ENCODE measurements at regions not wholly inside any gene's neighbourhood (a gene's known extent, or its start where the extent isn't known, plus 50 kb on each side); places are given as distances from the start of the nearest gene placed in this dataset.

- no peaks in the 10 kb centered on the region for H3K36me3 ChIP-seq (ENCODE audit: control insufficient read depth, insufficient read depth, low read length)
- no peak overlapping the region for H3K27ac ChIP-seq (ENCODE audit: low read depth, low read length)
- no peak for DNase-seq (ENCODE audit: low read depth in 4 of 6, low spot score in 6 of 6)
- peaks cover 2% of the 10 kb centered on the region for H3K9me3 ChIP-seq (ENCODE audit: control insufficient read depth, insufficient read depth, low read length)
- H3K4me1 ChIP-seq (ENCODE audit: control insufficient read depth, insufficient read depth, low read length) = no peaks in the 10 kb centered on the region
- no peaks in the 10 kb centered on the region for H3K27me3 ChIP-seq (ENCODE audit: control insufficient read depth, insufficient read depth, low read length)
- no peak overlapping the region for H3K4me3 ChIP-seq (ENCODE audit: low read depth, low read length)
Measured at GRCh38 chr18:68241881-68242280, 473.0 kb downstream of the TMX3 start.

- 85% methylated on average over 2 of the region's 2 CpGs for WGBS (ENCODE audit: insufficient coverage)
- Histone ChIP-seq H3K36me3 (ENCODE audit: control insufficient read depth, insufficient read depth, low read length) (no peaks in the 10 kb centered on the region), H3K9me3 (ENCODE audit: control insufficient read depth, insufficient read depth, low read length) (no peaks in the 10 kb centered on the region), H3K4me1 (ENCODE audit: control insufficient read depth, insufficient read depth, low read length) (no peaks in the 10 kb centered on the region), H3K27ac (ENCODE audit: low read depth, low read length) (no peak overlapping the region), H3K27me3 (ENCODE audit: control insufficient read depth, insufficient read depth, low read length) (no peaks in the 10 kb centered on the region), H3K4me3 (ENCODE audit: low read depth, low read length) (no peak overlapping the region)
- no peak for DNase-seq (ENCODE audit: low read depth in 4 of 6, low spot score in 6 of 6)
Measured at GRCh38 chr18:68234676-68235075, 480.2 kb downstream of the TMX3 start.

- H3K27ac ChIP-seq (ENCODE audit: low read depth, low read length) = no peak overlapping the region
- no peaks in the 10 kb centered on the region for H3K36me3 ChIP-seq (ENCODE audit: control insufficient read depth, insufficient read depth, low read length)
- no peaks in the 10 kb centered on the region for H3K27me3 ChIP-seq (ENCODE audit: control insufficient read depth, insufficient read depth, low read length)
- no peak for DNase-seq (ENCODE audit: low read depth in 4 of 6, low spot score in 6 of 6)
- no peaks in the 10 kb centered on the region for H3K4me1 ChIP-seq (ENCODE audit: control insufficient read depth, insufficient read depth, low read length)
- no peaks in the 10 kb centered on the region for H3K9me3 ChIP-seq (ENCODE audit: control insufficient read depth, insufficient read depth, low read length)
- WGBS (ENCODE audit: insufficient coverage) = 89% methylated on average over 1 of the region's 1 CpG
- H3K4me3 ChIP-seq (ENCODE audit: low read depth, low read length) = no peak overlapping the region
Measured at GRCh38 chr18:68234131-68234530, 480.8 kb downstream of the TMX3 start.

GRCh38 chr18:68233018-68233417 lies 481.9 kb downstream of the TMX3 start:
- Histone ChIP-seq H3K27me3 (ENCODE audit: control insufficient read depth, insufficient read depth, low read length) (no peaks in the 10 kb centered on the region), H3K4me1 (ENCODE audit: control insufficient read depth, insufficient read depth, low read length) (no peaks in the 10 kb centered on the region), H3K4me3 (ENCODE audit: low read depth, low read length) (no peak overlapping the region), H3K27ac (ENCODE audit: low read depth, low read length) (no peak overlapping the region), H3K9me3 (ENCODE audit: control insufficient read depth, insufficient read depth, low read length) (no peaks in the 10 kb centered on the region), H3K36me3 (ENCODE audit: control insufficient read depth, insufficient read depth, low read length) (no peaks in the 10 kb centered on the region)
- WGBS (ENCODE audit: insufficient coverage) = 89% methylated on average over 1 of the region's 1 CpG
- peak in 1 of 6 donors; percentile 52 for DNase-seq (ENCODE audit: low read depth in 4 of 6, low spot score in 6 of 6)

GRCh38 chr18:68229351-68229750 lies 485.6 kb downstream of the TMX3 start:
- Histone ChIP-seq H3K4me1 (ENCODE audit: control insufficient read depth, insufficient read depth, low read length) (no peaks in the 10 kb centered on the region), H3K36me3 (ENCODE audit: control insufficient read depth, insufficient read depth, low read length) (no peaks in the 10 kb centered on the region), H3K27me3 (ENCODE audit: control insufficient read depth, insufficient read depth, low read length) (no peaks in the 10 kb centered on the region), H3K4me3 (ENCODE audit: low read depth, low read length) (no peak overlapping the region), H3K27ac (ENCODE audit: low read depth, low read length) (no peak overlapping the region), H3K9me3 (ENCODE audit: control insufficient read depth, insufficient read depth, low read length) (no peaks in the 10 kb centered on the region)
- DNase-seq (ENCODE audit: low read depth in 4 of 6, low spot score in 6 of 6) = no peak
- 100% methylated on average over 2 of the region's 8 CpGs for WGBS (ENCODE audit: insufficient coverage)

- Histone ChIP-seq H3K27me3 (ENCODE audit: control insufficient read depth, insufficient read depth, low read length) (no peaks in the 10 kb centered on the region), H3K27ac (ENCODE audit: low read depth, low read length) (no peak overlapping the region), H3K4me1 (ENCODE audit: control insufficient read depth, insufficient read depth, low read length) (no peaks in the 10 kb centered on the region), H3K9me3 (ENCODE audit: control insufficient read depth, insufficient read depth, low read length) (no peaks in the 10 kb centered on the region), H3K4me3 (ENCODE audit: low read depth, low read length) (no peak overlapping the region), H3K36me3 (ENCODE audit: control insufficient read depth, insufficient read depth, low read length) (no peaks in the 10 kb centered on the region)
- peak in 2 of 6 donors; percentile 43 to 64 for DNase-seq (ENCODE audit: low read depth in 4 of 6, low spot score in 6 of 6)
- no CpG with 5 or more reads among the region's 1 CpG for WGBS (ENCODE audit: insufficient coverage)
Measured at GRCh38 chr18:68221111-68221724, 493.7 kb downstream of the TMX3 start.

GRCh38 chr18:68220458-68220857 lies 494.4 kb downstream of the TMX3 start:
- Histone ChIP-seq H3K4me1 (ENCODE audit: control insufficient read depth, insufficient read depth, low read length) (no peaks in the 10 kb centered on the region), H3K4me3 (ENCODE audit: low read depth, low read length) (no peak overlapping the region), H3K27ac (ENCODE audit: low read depth, low read length) (no peak overlapping the region), H3K36me3 (ENCODE audit: control insufficient read depth, insufficient read depth, low read length) (no peaks in the 10 kb centered on the region), H3K27me3 (ENCODE audit: control insufficient read depth, insufficient read depth, low read length) (no peaks in the 10 kb centered on the region), H3K9me3 (ENCODE audit: control insufficient read depth, insufficient read depth, low read length) (no peaks in the 10 kb centered on the region)
- 100% methylated on average over 1 of the region's 2 CpGs for WGBS (ENCODE audit: insufficient coverage)
- no peak for DNase-seq (ENCODE audit: low read depth in 4 of 6, low spot score in 6 of 6)

- H3K36me3 ChIP-seq (ENCODE audit: control insufficient read depth, insufficient read depth, low read length) = no peaks in the 10 kb centered on the region
- no peak overlapping the region for H3K4me3 ChIP-seq (ENCODE audit: low read depth, low read length)
- H3K27ac ChIP-seq (ENCODE audit: low read depth, low read length) = no peak overlapping the region
- H3K9me3 ChIP-seq (ENCODE audit: control insufficient read depth, insufficient read depth, low read length) = no peaks in the 10 kb centered on the region
- H3K4me1 ChIP-seq (ENCODE audit: control insufficient read depth, insufficient read depth, low read length) = no peaks in the 10 kb centered on the region
- H3K27me3 ChIP-seq (ENCODE audit: control insufficient read depth, insufficient read depth, low read length) = no peaks in the 10 kb centered on the region
- DNase-seq (ENCODE audit: low read depth in 4 of 6, low spot score in 6 of 6) = no peak
Measured at GRCh38 chr18:68219872-68220271, 495.0 kb downstream of the TMX3 start.

- no peak for DNase-seq (ENCODE audit: low read depth in 4 of 6, low spot score in 6 of 6)
- Histone ChIP-seq H3K4me3 (ENCODE audit: low read depth, low read length) (no peak overlapping the region), H3K9me3 (ENCODE audit: control insufficient read depth, insufficient read depth, low read length) (no peaks in the 10 kb centered on the region), H3K36me3 (ENCODE audit: control insufficient read depth, insufficient read depth, low read length) (no peaks in the 10 kb centered on the region), H3K4me1 (ENCODE audit: control insufficient read depth, insufficient read depth, low read length) (no peaks in the 10 kb centered on the region), H3K27me3 (ENCODE audit: control insufficient read depth, insufficient read depth, low read length) (no peaks in the 10 kb centered on the region), H3K27ac (ENCODE audit: low read depth, low read length) (no peak overlapping the region)
- WGBS (ENCODE audit: insufficient coverage) = 92% methylated on average over 2 of the region's 2 CpGs
Measured at GRCh38 chr18:68219274-68219673, 495.6 kb downstream of the TMX3 start.

GRCh38 chr18:68215931-68216330 lies 499.0 kb downstream of the TMX3 start:
- WGBS (ENCODE audit: insufficient coverage) = no CpG with 5 or more reads among the region's 4 CpGs
- Histone ChIP-seq H3K27ac (ENCODE audit: low read depth, low read length) (no peak overlapping the region), H3K4me1 (ENCODE audit: control insufficient read depth, insufficient read depth, low read length) (no peaks in the 10 kb centered on the region), H3K9me3 (ENCODE audit: control insufficient read depth, insufficient read depth, low read length) (no peaks in the 10 kb centered on the region), H3K36me3 (ENCODE audit: control insufficient read depth, insufficient read depth, low read length) (no peaks in the 10 kb centered on the region), H3K27me3 (ENCODE audit: control insufficient read depth, insufficient read depth, low read length) (no peaks in the 10 kb centered on the region), H3K4me3 (ENCODE audit: low read depth, low read length) (no peak overlapping the region)
- DNase-seq (ENCODE audit: low read depth in 4 of 6, low spot score in 6 of 6) = no peak

All from spinal cord (tissue), 9 donors.